ENCODE measurements at regions not wholly inside any gene's neighbourhood (a gene's known extent, or its start where the extent isn't known, plus 50 kb on each side); places are given as distances from the start of the nearest gene placed in this dataset.
"Not testable (repeated sequence)": the region's sequence is repeated elsewhere in the genome, so short reads cannot be mapped to it uniquely, and the experiment has no call there.

- DNase-seq = no peak
Observed at GRCh38 chr11:25613865-25614264, 718.1 kb upstream of the ANO3 start.

- DNase-seq = no peak
Observed at GRCh38 chr11:25615069-25615468, 716.9 kb upstream of the ANO3 start.

GRCh38 chr11:25615841-25616240 lies 716.1 kb upstream of the ANO3 start:
- no peak for DNase-seq

- DNase-seq = no peak
Observed at GRCh38 chr11:25625094-25625493, 706.8 kb upstream of the ANO3 start.

GRCh38 chr11:25628030-25628429 lies 703.9 kb upstream of the ANO3 start:
- DNase-seq = no peak

- no peak for DNase-seq
Observed at GRCh38 chr11:25633230-25633629, 698.7 kb upstream of the ANO3 start.

GRCh38 chr11:25649220-25649619 lies 682.7 kb upstream of the ANO3 start:
- DNase-seq = not testable (repeated sequence)

- DNase-seq = no peak
Observed at GRCh38 chr11:25650319-25650718, 681.6 kb upstream of the ANO3 start.

- no peak for DNase-seq
Observed at GRCh38 chr11:25655636-25656035, 676.3 kb upstream of the ANO3 start.

- no peak for DNase-seq
Observed at GRCh38 chr11:25658916-25659315, 673.0 kb upstream of the ANO3 start.

GRCh38 chr11:25659706-25660105 lies 672.2 kb upstream of the ANO3 start:
- no peak for DNase-seq

GRCh38 chr11:25667871-25668270 lies 664.1 kb upstream of the ANO3 start:
- no peak for DNase-seq

GRCh38 chr11:25691959-25692358 lies 640.0 kb upstream of the ANO3 start:
- no peak for DNase-seq

- no peak for DNase-seq
Observed at GRCh38 chr11:25702417-25702816, 629.5 kb upstream of the ANO3 start.

GRCh38 chr11:25710975-25711374 lies 621.0 kb upstream of the ANO3 start:
- DNase-seq = no peak

GRCh38 chr11:25727944-25728343 lies 604.0 kb upstream of the ANO3 start:
- DNase-seq = no peak

GRCh38 chr11:25730230-25730629 lies 601.7 kb upstream of the ANO3 start:
- no peak for DNase-seq

GRCh38 chr11:25733777-25734176 lies 598.2 kb upstream of the ANO3 start:
- no peak for DNase-seq

GRCh38 chr11:25734591-25735211 lies 597.2 kb upstream of the ANO3 start:
- DNase-seq = no peak

- no peak for DNase-seq
Observed at GRCh38 chr11:25737071-25737675, 594.8 kb upstream of the ANO3 start.

- no peak for DNase-seq
Observed at GRCh38 chr11:25741886-25742285, 590.0 kb upstream of the ANO3 start.

GRCh38 chr11:25742800-25743199 lies 589.1 kb upstream of the ANO3 start:
- no peak for DNase-seq

- DNase-seq = no peak
Observed at GRCh38 chr11:25755381-25755780, 576.5 kb upstream of the ANO3 start.

Data from hypothalamus (tissue), 51 donors.